ENCODE measurements at regions not wholly inside any gene's neighbourhood (a gene's known extent, or its start where the extent isn't known, plus 50 kb on each side); places are given as distances from the start of the nearest gene placed in this dataset.

GRCh38 chr16:6678586-6678985 lies 654.1 kb upstream of the RBFOX1 start:
- dilution Hi-C loops (cut with MboI; ENCODE audit: extremely low pct_ligation_motif_present, low sequenced_read_pairs): no loop called here
- H3K9me1 ChIP-seq (ENCODE audit: control insufficient read depth, extremely low read depth, insufficient read depth, low read length): no peaks in the 10 kb centered on the region

GRCh38 chr16:6674071-6674470 lies 658.6 kb upstream of the RBFOX1 start:
- no peaks in the 10 kb centered on the region for H3K4me1 ChIP-seq (ENCODE audit: control insufficient read depth, extremely low read depth, insufficient read depth, low read length)
- DNase-seq (ENCODE audit: low read depth, low spot score) (no peak), FAIRE-seq (no peak)
- TF ChIP-seq CTCF (optimal IDR thresholded peaks at IDR 0.05 in 1 of 3, IDR thresholded peaks at IDR 0.05 in 1 of 3, conservative IDR thresholded peaks at IDR 0.05 in 1 of 3; ENCODE audit: extremely low read depth in 1 of 3, insufficient read depth in 2 of 3, low read length in 3 of 3) (no peak), EZH2 (IDR thresholded peaks at IDR 0.05; ENCODE audit: low read length) (no peak)
- no peak overlapping the region for H2AFZ ChIP-seq (ENCODE audit: control insufficient read depth, low read length)
- no peaks in the 10 kb centered on the region for H3K9me3 ChIP-seq (ENCODE audit: control insufficient read depth, low read depth, low read length)
- no peaks in the 10 kb centered on the region for H3K79me2 ChIP-seq (ENCODE audit: control insufficient read depth, insufficient read depth, low read length)
- H4K20me1 ChIP-seq (ENCODE audit: control insufficient read depth, extremely low read depth, insufficient read depth, low read length): no peaks in the 10 kb centered on the region
- H3K36me3 ChIP-seq (ENCODE audit: control insufficient read depth in 2 of 2, extremely low read depth in 1 of 2, insufficient read depth in 2 of 2, low read length in 2 of 2): no peaks in the 10 kb centered on the region
- H3K9me1 ChIP-seq (ENCODE audit: control insufficient read depth, extremely low read depth, insufficient read depth, low read length): no peaks in the 10 kb centered on the region
- no peaks in the 10 kb centered on the region for H3K27me3 ChIP-seq (ENCODE audit: control insufficient read depth, extremely low read depth, insufficient read depth, low read length)
- H3K4me3 ChIP-seq (ENCODE audit: control insufficient read depth in 2 of 3, extremely low read depth in 1 of 3, insufficient read depth in 2 of 3, low read depth in 1 of 3, low read length in 3 of 3): no peak overlapping the region
- dilution Hi-C loops (cut with MboI; ENCODE audit: extremely low pct_ligation_motif_present, low sequenced_read_pairs): no loop called here
- no peak overlapping the region for H3K4me2 ChIP-seq (ENCODE audit: control insufficient read depth, extremely low read depth, insufficient read depth, low read depth, low read length)
- no peak overlapping the region for H3K9ac ChIP-seq (ENCODE audit: control insufficient read depth, extremely low read depth, insufficient read depth, low read length)
- no peak overlapping the region for H3K27ac ChIP-seq (ENCODE audit: control insufficient read depth, insufficient read depth, low read length)

More at GRCh38 chr16:6678586-6678985, 654.1 kb upstream of the RBFOX1 start:
- no peaks in the 10 kb centered on the region for H3K36me3 ChIP-seq (ENCODE audit: control insufficient read depth in 2 of 2, extremely low read depth in 1 of 2, insufficient read depth in 2 of 2, low read length in 2 of 2)
- H3K4me1 ChIP-seq (ENCODE audit: control insufficient read depth, extremely low read depth, insufficient read depth, low read length): no peaks in the 10 kb centered on the region
- H3K79me2 ChIP-seq (ENCODE audit: control insufficient read depth, insufficient read depth, low read length): no peaks in the 10 kb centered on the region
- H3K27ac ChIP-seq (ENCODE audit: control insufficient read depth, insufficient read depth, low read length): no peak overlapping the region
- H3K9me3 ChIP-seq (ENCODE audit: control insufficient read depth, low read depth, low read length): no peaks in the 10 kb centered on the region
- no peak for TF ChIP-seq EZH2 (IDR thresholded peaks at IDR 0.05; ENCODE audit: low read length)
- H3K27me3 ChIP-seq (ENCODE audit: control insufficient read depth, extremely low read depth, insufficient read depth, low read length): no peaks in the 10 kb centered on the region
- no peak overlapping the region for H3K4me2 ChIP-seq (ENCODE audit: control insufficient read depth, extremely low read depth, insufficient read depth, low read depth, low read length)
- no peaks in the 10 kb centered on the region for H4K20me1 ChIP-seq (ENCODE audit: control insufficient read depth, extremely low read depth, insufficient read depth, low read length)
- FAIRE-seq (no peak), DNase-seq (ENCODE audit: low read depth, low spot score) (no peak)
- H3K9ac ChIP-seq (ENCODE audit: control insufficient read depth, extremely low read depth, insufficient read depth, low read length): no peak overlapping the region
- H2AFZ ChIP-seq (ENCODE audit: control insufficient read depth, low read length): no peak overlapping the region
- H3K4me3 ChIP-seq (ENCODE audit: control insufficient read depth in 2 of 3, extremely low read depth in 1 of 3, insufficient read depth in 2 of 3, low read depth in 1 of 3, low read length in 3 of 3): no peak overlapping the region

GRCh38 chr16:6672507-6672906 lies 660.1 kb upstream of the RBFOX1 start:
- Histone ChIP-seq H3K4me1 (ENCODE audit: control insufficient read depth, extremely low read depth, insufficient read depth, low read length) (no peaks in the 10 kb centered on the region), H3K36me3 (ENCODE audit: control insufficient read depth in 2 of 2, extremely low read depth in 1 of 2, insufficient read depth in 2 of 2, low read length in 2 of 2) (no peaks in the 10 kb centered on the region), H3K27me3 (ENCODE audit: control insufficient read depth, extremely low read depth, insufficient read depth, low read length) (no peaks in the 10 kb centered on the region), H3K9ac (ENCODE audit: control insufficient read depth, extremely low read depth, insufficient read depth, low read length) (no peak overlapping the region), H3K79me2 (ENCODE audit: control insufficient read depth, insufficient read depth, low read length) (no peaks in the 10 kb centered on the region), H4K20me1 (ENCODE audit: control insufficient read depth, extremely low read depth, insufficient read depth, low read length) (no peaks in the 10 kb centered on the region), H3K9me3 (ENCODE audit: control insufficient read depth, low read depth, low read length) (peaks cover 3% of the 10 kb centered on the region), H2AFZ (ENCODE audit: control insufficient read depth, low read length) (no peak overlapping the region), H3K4me2 (ENCODE audit: control insufficient read depth, extremely low read depth, insufficient read depth, low read depth, low read length) (no peak overlapping the region), H3K4me3 (ENCODE audit: control insufficient read depth in 2 of 3, extremely low read depth in 1 of 3, insufficient read depth in 2 of 3, low read depth in 1 of 3, low read length in 3 of 3) (no peak overlapping the region), H3K9me1 (ENCODE audit: control insufficient read depth, extremely low read depth, insufficient read depth, low read length) (no peaks in the 10 kb centered on the region), H3K27ac (ENCODE audit: control insufficient read depth, insufficient read depth, low read length) (no peak overlapping the region)
- DNase-seq (ENCODE audit: low read depth, low spot score) (no peak), FAIRE-seq (no peak)
- no peak for TF ChIP-seq EZH2 (IDR thresholded peaks at IDR 0.05; ENCODE audit: low read length)
- dilution Hi-C loops (cut with MboI; ENCODE audit: extremely low pct_ligation_motif_present, low sequenced_read_pairs): no loop called here

Measured in keratinocyte (primary cell).